IPS DF 19.7 (cell line): ENCODE measurements at regions not wholly inside any gene's neighbourhood (a gene's known extent, or its start where the extent isn't known, plus 50 kb on each side); places are given as distances from the start of the nearest gene placed in this dataset.
A peak's percentile ranks its signal among the peaks of the same experiment; 100 is the strongest.
"Not testable (repeated sequence)": the region's sequence is repeated elsewhere in the genome, so short reads cannot be mapped to it uniquely, and the experiment has no call there.

Source experiments
- DNase-seq: peaks from one replicate; pipeline ENCODE4 v3.0.0-alpha.2; 2013; ENCODE audit warnings: low read depth, low spot score

GRCh38 chr4:178963446-178964045 lies 1521.3 kb upstream of the AGA start:
- no peak for DNase-seq

GRCh38 chr4:178966644-178967043 lies 1524.4 kb upstream of the AGA start:
- DNase-seq = no peak

- DNase-seq = no peak
Measured at GRCh38 chr4:178970433-178971140, 1528.3 kb upstream of the AGA start.

GRCh38 chr4:178976861-178977260 lies 1534.6 kb upstream of the AGA start:
- DNase-seq = no peak

GRCh38 chr4:178993306-178993705 lies 1551.1 kb upstream of the AGA start:
- no peak for DNase-seq

- no peak for DNase-seq
Measured at GRCh38 chr4:179001918-179002317, 1559.7 kb upstream of the AGA start.

- DNase-seq = no peak
Measured at GRCh38 chr4:179007755-179008154, 1565.5 kb upstream of the AGA start.

- no peak for DNase-seq
Measured at GRCh38 chr4:179017581-179017980, 1575.3 kb upstream of the AGA start.

- no peak for DNase-seq
Measured at GRCh38 chr4:179027569-179027968, 1585.3 kb upstream of the AGA start.

GRCh38 chr4:179028321-179028720 lies 1586.1 kb upstream of the AGA start:
- no peak for DNase-seq

GRCh38 chr4:179029683-179030082 lies 1587.4 kb upstream of the AGA start:
- no peak for DNase-seq

GRCh38 chr4:179040259-179040658 lies 1598.0 kb upstream of the AGA start:
- peak; percentile 3 for DNase-seq

GRCh38 chr4:179048839-179049453 lies 1606.7 kb upstream of the AGA start:
- no peak for DNase-seq

- no peak for DNase-seq
Measured at GRCh38 chr4:179051206-179051605, 1609.0 kb upstream of the AGA start.

- DNase-seq = no peak
Measured at GRCh38 chr4:179059396-179059795, 1617.2 kb upstream of the AGA start.

- not testable (repeated sequence) for DNase-seq
Measured at GRCh38 chr4:179066254-179066653, 1624.0 kb upstream of the AGA start.

GRCh38 chr4:179071131-179071530 lies 1628.9 kb upstream of the AGA start:
- no peak for DNase-seq

- no peak for DNase-seq
Measured at GRCh38 chr4:179076865-179077264, 1634.6 kb upstream of the AGA start.

GRCh38 chr4:179095585-179096221 lies 1653.5 kb upstream of the AGA start:
- DNase-seq = peak; percentile 12

GRCh38 chr4:179097741-179098140 lies 1655.5 kb upstream of the AGA start:
- DNase-seq = peak; percentile 5

GRCh38 chr4:179110356-179110755 lies 1668.1 kb upstream of the AGA start:
- DNase-seq = no peak

GRCh38 chr4:179110816-179111215 lies 1668.6 kb upstream of the AGA start:
- DNase-seq = no peak
